Fibroblast of peridontal ligament (primary cell): ENCODE measurements at regions not wholly inside any gene's neighbourhood (a gene's known extent, or its start where the extent isn't known, plus 50 kb on each side); places are given as distances from the start of the nearest gene placed in this dataset.
"Not testable (repeated sequence)": the region's sequence is repeated elsewhere in the genome, so short reads cannot be mapped to it uniquely, and the experiment has no call there.

Experiments used
- DNase-seq: peaks from one replicate; pipeline ENCODE4 v3.0.0-alpha.2; 2010; ENCODE audit errors: extremely low read depth

DNA sequence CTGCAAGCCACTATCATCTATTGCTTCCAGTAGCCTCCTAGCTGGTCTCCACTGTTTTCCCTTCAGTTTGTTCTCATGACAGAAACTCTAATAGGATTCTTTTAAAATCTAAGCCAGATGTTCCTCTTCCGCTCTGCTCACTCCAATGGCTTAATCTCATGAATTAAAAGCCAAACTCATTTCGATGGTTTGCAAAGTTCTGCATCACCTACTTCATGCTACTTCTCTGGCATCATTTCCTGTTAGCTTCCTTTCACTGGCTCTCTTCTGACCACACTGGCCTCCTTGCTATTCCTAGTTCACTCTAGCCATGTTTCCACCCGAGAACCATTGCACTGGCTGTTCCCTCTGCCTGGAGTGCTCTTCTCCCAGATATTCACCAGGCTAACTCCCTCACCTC is 102.0 kb upstream of the LSM6 start:
- DNase-seq: peak; percentile 61

GRCh38 chr4:146072376-146072775 is 103.1 kb upstream of the LSM6 start:
- DNase-seq: peak; percentile 80

- DNase-seq: no peak
Measured at GRCh38 chr4:146071390-146071789, 104.1 kb upstream of the LSM6 start.

DNA sequence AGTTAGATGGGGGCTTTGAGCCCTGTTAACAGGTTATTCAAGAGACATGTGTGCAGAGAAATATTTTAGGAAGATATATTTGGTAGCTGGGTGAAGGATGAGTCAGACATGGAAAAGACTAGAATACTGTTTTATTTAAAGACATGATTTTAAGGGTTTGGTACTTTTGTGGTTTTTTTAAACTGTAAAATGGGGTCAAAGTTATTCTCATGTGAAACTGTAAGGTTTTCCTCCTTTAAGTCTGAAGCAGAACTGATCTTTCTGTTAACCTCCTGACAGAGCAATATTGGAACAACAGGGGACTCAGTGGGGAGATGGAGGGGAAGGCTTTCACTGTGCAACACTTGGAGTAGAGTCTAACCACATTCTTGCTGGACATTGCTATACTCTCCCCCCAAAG is 112.4 kb upstream of the LSM6 start:
- peak; percentile 26 for DNase-seq

DNA sequence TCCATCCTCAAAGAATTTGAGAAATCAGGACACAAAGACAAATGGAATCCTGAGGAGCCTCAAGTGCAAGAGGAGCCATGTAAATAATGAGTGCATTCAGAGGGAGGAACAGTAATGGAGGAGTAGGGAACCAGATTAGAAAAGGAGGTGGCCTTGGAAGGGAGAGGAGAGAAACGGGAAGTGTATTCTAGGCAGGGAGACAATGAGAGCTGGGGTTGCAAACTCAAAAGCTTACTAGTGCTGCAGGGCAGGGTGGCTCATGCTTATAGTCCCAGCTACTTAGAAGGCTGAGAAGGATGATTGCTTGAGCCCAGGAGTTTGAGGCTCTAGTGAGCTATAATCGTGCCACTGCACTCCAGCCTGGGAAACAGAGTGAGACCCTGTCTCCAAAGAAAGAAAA is 113.2 kb upstream of the LSM6 start:
- DNase-seq: no peak

- DNase-seq: no peak
Measured at GRCh38 chr4:146061610-146062334, 113.7 kb upstream of the LSM6 start.

DNA sequence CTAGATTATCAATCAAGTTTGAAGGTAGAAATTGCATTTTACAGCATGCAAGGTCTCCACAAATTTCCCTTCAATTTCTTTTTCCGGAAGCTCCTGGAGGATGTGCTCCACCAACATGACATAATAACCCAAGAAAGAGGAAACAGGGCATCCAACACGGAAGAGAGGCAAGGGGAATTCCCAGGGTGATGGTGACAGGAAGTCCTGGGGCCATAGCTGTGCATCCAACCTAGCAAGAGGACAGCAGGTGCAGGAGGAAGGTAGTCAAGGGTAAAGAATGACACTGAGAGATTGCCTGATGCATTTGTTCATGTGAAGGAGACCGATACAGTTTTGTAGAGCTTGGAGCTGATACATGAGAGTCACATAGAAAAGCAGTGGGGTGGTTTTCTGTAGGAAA is 115.7 kb upstream of the LSM6 start:
- no peak for DNase-seq

DNA sequence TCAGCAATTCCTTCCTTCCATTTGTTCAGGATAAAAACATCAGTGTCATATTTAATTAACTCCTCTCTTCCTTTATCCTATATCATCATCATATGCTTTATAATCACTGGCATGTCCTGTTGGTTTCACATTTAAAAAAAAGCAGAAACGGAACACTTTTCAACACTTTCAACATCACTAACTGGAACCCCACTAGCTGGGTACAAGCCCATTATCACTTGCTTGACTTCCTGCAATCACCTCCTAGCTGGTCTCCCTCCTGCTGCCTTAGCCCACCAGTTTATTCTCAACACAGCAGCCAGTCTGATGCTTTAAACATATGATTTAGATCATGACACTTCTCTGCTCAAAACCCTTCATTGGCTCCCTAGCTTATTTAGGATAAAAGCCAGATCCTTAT is 116.4 kb upstream of the LSM6 start:
- DNase-seq: no peak

GRCh38 chr4:146058531-146058930 is 117.0 kb upstream of the LSM6 start:
- no peak for DNase-seq

DNA sequence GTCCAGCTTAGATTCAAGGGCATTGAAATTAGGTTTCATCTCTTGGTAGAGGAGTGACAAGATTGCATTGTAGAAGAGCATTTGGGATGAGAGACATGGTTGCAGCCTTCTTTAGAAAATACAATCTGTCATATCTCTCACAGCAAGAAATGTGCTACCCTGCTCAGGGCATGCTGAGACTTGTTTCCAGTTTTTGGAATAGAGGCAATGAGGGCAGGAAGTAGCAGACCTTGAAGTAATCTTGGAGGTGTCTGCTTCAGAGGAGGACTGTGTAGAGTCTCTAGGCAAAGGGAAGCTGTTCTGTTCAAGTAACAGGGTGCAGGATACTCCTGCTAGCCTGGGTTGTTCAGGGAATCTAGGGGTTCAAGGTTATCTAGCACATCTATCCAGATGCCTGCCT is 116.1 kb upstream of the ZNF827 start:
- no peak for DNase-seq

DNA sequence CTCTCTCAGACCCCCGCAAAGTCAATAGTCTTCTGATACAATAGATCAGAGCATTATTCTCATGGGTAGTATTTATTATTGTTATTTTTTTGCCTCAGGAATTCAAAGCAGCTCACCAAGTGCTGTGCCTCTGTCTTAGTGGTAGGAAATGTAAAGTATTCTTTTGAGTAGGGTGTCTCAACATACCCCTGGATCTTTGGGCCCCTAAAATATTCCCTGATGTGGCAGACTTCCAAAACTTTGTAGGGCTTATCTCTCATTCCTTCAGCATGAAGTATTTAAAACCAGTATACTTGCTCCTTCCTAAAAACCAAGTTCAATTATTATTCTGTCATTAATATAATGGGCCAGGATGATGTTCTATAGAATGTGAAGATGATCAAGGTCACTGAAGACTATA is 115.3 kb upstream of the ZNF827 start:
- no peak for DNase-seq

- DNase-seq: peak; percentile 90
Measured at GRCh38 chr4:146051728-146052391, 113.2 kb upstream of the ZNF827 start.

DNA sequence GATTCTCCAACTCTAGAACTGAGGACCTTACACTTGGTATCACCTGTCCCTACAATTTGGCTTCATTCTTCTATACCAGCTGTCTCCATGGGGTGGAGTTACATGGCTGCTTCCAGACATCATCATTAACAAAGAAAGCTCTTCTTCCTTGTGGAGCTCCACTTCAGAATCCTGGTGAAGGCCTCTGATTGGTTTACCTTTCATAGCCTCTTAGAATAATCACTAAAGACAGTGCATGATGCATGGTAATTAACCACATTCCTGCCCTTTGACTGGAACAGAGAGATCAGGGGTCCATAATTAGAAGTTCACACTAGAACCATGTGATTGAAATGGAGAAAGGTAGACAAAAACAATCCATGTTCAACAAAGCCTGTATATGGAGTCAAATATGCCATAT is 112.6 kb upstream of the ZNF827 start:
- DNase-seq: no peak

DNA sequence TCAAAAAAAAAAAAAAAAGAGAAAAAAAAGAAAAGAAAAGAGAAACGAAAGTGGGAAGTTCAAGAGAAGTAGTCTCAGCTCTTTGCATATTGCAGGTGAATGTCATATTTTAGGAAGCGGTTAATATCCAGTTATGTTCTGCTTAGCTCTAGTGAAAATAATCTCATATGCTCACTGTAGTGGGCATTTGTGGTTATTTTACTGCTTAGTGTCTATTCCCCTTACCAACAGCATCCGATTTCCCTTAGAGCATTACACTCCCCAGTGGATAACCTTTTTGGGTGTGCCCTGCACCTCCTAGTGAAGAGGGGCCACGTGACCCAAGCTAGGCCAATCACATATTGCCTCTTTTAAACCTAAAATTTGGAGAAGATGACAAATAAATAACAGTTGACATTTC is 111.2 kb upstream of the ZNF827 start:
- no peak for DNase-seq

- not testable (repeated sequence) for DNase-seq
Measured at GRCh38 chr4:146047768-146048167, 109.1 kb upstream of the ZNF827 start.

DNA sequence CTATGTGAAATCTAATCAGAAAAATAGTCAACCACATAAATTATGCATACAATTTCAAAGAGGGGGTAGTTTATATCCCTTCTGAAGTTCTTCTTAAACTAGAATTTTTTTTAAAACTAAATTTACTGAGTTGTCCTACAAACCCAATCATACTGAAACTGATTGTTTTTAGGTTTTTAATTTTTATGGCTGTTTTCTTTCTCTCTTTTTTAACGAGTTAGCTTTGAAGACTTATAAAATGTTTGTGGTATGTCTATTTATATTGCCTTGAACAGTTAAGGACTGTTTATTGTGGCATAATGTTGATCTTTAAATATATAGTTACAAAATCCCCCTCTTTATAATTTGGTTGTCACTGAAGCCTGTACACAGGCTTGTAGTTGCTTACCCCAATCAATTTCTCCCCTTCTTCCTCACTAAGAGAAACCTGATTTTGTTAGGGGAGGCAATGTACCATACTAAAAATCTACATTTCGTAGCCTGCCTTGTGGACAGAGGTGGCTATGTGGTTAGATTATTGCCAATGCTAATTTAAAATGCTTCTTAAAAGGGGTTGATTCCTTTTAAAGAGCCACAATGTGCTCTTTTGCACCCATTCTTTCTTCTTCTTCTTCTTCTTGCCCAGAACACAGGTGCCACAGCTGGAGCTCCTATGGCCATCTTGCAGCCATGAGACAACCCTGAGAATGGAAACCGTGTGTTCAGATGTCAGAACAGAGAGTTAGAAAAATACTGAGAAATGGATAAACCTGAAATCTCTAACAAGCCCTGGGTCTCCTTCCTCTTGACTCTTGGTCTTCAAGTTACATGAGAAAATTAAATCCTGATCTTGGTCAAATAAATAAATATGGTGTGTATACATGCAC is 102.7 kb upstream of the ZNF827 start:
- DNase-seq: no peak

DNA sequence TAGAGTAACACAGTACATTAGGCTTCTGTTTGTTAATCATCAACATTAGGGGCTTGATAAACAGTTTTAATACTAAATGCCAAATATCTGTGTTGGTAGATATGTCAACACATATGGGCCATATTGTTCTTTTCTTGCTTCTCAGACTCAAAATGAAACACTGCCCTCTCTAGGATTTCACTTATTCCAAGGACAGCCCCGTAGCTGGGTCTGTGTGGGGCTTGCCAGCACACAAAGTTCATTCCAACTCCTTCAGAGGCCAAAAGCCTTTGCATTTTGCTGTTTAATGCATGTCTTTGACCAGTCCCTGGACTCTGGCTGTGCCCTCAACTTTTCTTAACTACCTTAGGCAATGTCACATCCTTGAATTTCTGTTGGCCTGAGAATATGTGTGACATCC is 102.0 kb upstream of the ZNF827 start:
- DNase-seq: no peak

GRCh38 chr4:146033149-146033548 is 94.5 kb upstream of the ZNF827 start:
- DNase-seq: no peak

- DNase-seq: no peak
Measured at GRCh38 chr4:146032234-146032860, 93.7 kb upstream of the ZNF827 start.

DNA sequence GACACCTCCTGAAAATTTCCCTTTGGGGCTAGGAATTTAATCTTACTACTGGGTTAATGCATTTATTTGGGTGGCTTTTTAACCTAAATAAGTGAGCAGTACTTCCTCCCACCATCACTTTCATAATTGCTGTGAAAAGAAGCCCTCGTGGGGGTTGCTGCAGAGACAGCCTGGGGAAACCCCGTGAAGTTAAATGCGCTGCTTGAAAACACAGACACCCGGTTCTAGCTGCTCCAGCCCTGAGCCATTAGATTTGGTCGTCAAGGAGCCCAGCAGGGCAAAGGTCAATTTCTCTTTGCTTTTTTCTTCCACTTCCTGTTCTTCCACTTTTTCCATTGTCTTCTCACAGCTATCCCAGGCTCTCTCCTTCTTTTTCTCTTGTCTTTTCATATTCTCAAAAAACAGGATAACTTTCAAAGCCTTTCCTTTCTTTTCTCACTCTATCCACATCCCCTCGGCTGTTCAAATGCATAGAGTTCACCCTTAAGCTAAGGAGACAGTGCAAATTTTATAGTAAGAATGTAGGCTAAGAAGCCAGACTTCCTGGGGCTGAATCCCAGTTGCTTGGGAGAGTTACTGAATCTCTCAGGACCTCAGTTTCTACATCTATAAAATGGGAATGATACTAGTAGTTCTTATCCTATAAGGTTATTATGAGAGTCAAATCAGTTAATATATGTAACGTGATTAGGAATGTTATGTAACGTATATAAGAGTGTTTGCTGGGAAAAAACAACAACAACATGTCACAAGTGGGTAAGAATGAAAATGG is 91.5 kb upstream of the ZNF827 start:
- peak; percentile 8 for DNase-seq

DNA sequence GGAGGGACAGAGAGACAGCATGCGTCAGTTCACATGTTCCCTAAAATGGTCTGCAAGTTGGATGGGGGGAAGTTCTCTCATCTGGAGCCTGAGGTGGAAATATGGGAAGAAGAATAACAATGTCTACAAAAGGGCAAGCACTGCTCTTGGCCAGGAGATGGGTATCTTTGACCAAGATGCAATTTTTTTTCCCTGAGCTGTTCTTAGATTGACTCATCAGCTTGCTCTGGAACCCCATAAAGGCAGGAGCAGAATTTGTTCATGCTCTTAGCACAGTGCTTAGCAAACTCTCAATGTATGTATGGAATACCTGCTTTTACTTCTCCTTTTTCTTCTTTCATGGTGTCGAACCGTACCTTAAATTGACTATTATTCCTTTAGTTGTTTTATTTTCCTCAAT is 90.5 kb upstream of the ZNF827 start:
- DNase-seq: peak; percentile 35
